ENCODE measurements at regions not wholly inside any gene's neighbourhood (a gene's known extent, or its start where the extent isn't known, plus 50 kb on each side); places are given as distances from the start of the nearest gene placed in this dataset.
"Not testable (repeated sequence)": the region's sequence is repeated elsewhere in the genome, so short reads cannot be mapped to it uniquely, and the experiment has no call there.

DNA sequence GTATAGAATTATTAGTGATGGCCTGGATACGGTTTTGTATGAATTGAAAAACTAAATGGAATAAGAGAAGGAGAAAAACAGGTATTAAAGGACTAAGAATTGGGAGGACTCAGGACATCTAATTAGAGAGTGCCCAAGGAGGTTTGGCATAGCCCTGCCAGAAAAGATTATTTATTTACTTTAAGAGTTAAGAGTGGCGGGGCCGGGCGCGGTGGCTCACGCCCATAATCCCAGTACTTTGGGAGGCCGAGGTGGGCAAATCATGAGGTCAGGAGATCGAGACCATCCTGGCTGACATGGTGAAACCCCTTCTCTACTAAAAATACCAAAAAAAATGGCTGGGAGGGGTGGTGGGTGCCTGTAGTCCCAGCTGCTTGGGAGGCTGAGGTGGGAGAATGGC, 115.2 kb upstream of the KCNJ3 start:
- not testable (repeated sequence) for DNase-seq

DNA sequence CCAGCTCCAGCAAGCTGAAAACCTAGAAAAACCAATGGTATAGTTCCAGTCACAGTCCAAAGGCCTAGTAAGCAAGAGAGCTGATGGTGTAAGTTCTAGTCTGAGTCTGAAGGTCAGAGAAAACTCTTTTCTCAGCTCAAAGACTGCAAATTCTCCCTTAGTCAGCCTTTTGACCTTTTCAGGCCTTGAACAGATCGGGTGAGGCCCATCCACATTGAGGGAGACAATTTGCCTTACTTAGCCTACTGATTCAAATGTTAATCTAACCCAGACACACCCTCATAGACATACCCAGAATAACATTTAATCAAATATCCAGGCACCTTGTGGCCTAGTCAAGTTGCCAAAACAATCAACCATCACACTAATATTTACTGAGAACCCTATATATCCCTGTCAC, 110.8 kb upstream of the KCNJ3 start:
- DNase-seq, result no peak

DNA sequence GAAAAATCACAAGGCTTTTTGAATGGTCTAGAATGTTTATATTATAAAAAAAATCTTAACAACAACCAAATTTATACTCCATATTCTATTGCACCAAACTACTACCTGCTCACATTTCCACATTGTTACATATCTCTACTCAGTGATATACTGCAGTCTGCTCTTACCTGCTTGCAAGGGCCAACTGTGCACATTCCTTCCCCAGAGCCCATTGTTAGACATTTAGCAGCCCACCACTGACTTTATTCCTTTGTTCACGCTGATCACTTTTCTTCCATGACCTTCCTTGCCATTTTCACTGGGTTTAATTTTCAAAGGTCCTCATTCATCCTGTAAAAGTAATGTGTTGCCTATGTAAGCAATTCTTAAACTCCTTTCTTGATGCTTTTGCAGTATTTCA, 109.7 kb upstream of the KCNJ3 start:
- no peak for DNase-seq

DNA sequence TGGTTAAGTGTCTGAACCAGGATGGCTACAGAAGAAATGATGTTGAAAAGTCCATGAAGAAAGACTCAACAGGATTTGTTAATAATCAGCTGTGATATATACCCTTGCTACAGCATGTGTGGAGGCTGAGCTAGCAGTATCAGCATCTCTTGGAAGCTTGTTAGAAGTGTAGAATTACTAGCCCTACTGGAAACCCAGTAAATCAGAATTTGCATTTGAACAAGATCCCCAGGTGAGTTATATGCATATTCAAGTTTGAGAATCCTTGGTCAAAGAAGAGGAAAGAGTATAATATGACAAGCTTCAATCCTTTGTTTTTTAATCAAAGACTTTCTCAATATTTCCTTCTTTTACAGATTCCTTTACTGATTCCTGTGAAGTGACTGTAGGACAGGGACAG, 109.0 kb upstream of the KCNJ3 start:
- no peak for DNase-seq

DNA sequence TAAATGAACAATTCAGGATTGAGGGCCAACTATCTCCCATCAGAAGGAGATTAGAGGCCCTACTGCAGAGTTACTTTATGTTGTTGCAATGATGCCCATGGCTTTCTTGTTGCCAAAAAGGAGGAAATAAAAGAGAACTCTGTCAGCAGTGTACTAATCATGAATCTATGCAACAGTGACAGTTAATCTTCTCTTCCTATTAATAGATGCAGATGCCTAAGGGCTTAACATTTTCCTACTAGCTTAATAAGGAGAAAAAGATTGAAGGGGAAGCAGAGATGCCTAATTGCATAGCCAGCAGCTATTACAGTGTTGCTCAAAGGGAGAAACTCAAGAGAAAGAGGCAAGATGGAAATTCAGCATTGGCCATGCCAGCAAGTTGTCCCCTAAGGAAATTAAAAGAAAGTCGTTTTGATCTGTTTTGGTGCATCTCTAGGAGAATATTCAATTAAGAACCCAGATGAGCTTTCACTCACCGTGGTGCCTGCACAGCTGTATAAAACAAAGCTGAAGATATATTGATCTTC, 107.1 kb upstream of the KCNJ3 start:
- DNase-seq, result peak; percentile 2

DNA sequence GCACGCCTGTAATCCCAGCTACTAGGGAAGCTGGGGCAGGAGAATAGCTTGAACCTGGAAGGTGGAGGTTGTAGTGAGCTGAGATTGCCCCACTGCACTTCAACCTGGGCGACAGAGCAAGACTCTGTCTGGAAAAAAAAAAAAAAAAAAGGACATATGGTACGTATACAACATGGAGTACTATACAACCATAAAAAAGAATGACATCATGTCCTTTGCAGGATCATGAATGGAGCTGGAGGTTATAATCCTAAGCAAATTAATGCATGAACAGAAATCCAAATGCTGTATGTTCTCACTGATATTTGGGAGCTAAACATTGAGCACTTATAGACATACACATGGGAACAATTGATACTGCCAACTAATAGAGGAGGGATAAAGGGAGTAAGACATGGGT, 99.3 kb upstream of the KCNJ3 start:
- DNase-seq, result no peak

DNA sequence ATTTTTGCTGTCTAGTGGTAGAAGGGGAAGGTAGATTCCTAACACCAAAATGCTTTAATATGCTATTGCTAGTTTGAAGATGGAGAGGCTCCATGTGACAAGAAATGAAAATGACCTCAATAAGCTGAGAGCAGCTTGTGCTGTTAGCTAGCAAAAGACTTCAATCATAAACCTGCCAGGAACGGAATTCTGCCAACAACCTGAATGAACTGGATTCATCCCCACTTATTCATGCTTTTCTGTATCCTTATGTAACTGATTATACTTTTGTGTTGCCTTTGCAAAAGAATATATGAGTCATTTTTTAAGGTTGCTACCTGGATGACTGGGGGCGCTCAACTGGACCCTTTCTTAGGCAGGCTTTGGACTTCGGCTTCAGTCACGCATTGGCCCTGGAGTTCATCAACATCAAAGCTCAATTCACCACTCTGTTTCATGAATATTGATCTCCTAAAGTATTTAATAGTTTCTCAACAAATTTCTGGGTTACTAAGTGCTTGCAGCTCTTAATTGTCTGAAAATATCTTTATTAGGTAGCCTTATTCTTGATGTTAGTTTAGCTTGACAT, 97.5 kb upstream of the KCNJ3 start:
- DNase-seq, result no peak

DNA sequence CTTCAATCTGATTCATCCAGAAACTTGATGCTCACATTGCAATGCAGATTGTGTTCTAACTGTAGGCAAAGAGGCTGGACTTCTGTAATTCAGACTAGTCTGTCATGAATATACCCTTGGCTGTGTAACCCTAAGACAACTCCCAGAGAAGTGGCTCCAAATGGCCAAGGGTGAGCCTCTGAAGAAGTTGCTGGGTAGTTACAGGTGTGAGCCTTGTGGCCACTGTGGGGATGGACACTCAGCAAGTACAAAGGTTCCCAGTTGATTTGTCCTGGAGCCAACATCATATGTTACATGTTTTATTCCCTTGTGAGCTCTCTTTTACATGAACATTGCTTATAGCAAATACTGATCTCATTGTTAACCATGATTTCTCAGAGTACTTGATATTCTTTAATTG, 94.8 kb upstream of the KCNJ3 start:
- no peak for DNase-seq

DNA sequence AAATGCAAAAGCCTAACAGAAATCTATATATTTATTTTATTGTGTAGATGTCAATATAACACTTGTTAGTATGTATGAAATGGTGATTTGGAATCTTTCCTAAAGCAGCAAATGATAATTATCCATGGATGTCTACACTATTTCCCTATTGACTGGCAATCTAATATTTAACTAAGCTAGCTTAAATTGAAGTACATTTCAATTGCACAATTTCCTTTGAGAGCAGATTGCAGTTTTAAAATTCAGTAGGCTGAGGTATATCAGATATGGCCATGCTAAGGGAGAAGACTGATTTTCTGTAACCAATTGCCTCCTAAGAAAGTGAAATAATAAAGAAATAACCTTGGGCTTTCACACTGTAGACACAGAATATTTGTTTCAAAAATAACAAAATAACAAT, 90.1 kb upstream of the KCNJ3 start:
- no peak for DNase-seq

DNA sequence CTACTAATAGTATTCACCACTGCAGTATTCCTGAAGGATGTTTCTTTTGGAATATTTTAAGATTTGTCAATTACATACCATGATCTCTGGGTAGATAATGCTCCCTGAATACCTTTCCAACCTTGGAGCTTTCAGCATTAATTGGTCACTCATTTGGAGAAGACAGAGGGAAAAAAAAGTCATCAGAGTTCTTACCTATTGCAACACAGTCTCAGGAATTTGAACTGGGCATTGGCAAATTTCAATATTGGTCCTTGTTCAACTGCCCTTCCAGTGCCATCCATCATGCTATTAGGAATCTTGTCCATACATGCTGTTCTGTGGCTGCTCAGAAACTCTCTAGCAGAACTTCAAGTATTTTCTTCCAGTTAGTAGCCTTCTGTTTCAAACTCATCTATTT, 83.6 kb upstream of the KCNJ3 start:
- DNase-seq, result no peak

DNA sequence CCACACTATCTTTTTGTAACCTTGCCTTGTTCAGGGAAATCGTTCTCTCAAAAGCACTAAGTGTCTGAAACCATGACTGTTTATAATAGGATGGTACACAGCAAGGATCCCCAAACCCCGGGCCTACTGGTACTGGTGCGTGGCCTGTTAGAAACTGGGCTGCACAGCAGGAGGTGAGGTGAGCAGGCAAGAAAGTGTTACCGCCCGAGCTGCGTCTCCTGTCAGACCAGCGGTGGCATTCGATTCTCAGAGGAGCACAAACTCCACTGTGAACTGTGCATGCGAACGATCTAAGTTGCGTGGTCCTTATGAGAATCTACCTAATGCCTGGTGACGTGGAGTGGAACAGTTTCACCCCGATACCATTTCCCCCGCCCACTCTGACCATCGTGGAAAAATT, 81.8 kb upstream of the KCNJ3 start:
- no peak for DNase-seq

DNA sequence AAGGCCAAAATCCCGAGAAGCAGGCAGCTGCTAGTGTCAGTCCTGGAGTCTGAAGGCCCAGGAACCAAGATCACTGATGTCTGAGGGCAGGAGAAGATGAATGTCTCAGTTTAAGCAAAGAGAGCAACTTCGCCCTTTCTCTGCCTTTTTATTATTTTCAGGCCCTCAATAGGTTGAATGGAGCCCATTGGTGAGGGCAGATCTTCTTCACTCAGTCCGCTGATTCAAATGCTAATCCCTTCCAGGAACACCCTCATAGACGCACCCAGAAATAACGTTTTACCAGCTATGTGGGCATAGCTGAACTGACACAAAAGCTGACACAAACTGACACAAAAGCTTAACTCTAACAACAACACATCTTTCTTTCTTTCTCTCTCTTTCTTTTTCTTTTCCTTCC, 78.0 kb upstream of the KCNJ3 start:
- DNase-seq, result no peak

DNA sequence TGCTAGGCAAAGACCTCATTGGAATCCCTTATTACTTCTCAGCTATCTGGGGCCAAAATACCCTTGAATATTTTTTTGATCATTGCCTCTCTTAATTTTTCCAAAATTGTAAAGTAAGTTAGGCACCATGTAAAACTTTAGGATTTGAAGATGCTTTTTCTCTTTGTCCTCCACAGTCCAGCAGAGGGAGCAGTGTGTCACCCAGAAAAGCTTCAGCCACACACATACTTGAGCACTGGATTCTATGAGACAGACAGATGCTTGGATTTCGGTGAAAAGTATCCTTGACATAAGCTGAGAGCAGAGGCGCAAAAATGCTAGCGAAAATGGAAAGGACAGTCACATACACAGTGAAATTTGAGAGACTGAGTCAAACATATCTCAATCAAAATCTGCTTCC, 74.7 kb upstream of the KCNJ3 start:
- peak; percentile 79 for DNase-seq

DNA sequence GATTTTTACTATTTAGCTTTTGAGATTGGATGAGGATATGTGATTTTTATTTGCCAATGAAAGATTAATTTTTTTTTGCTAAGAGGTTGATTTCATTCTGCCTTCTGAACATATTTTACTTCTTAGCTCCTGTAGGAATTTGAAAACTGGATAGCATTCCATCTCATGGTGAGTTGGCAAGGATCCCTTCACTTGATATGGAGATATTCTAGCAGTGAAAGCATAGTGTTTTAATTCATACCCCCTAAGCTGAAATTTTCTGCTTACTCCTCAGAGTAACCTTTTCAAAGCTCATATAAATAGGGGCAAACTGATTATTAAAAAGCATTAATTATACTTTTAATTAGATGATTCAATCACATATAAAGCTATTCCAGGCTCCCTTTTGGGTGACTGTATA, 61.0 kb upstream of the KCNJ3 start:
- no peak for DNase-seq

DNA sequence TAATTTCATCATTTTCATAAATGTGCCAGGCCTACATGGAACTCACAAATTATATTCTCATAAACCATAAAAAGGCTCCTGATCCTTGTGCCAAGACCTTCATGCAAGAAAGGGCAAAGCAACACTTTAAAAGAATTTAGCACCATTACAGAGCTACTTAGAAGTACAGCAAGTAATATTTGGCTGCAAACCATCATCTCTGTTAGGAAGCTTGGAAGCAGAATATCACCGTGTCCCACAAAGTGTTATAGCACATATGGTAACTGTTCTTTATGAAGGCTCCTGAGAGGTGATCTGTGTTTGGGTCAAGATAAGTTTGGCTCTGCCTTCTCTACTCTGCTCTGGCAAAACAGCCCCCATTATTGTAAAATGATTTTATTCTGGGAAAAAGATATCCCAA, 59.7 kb upstream of the KCNJ3 start:
- DNase-seq, result no peak

DNA sequence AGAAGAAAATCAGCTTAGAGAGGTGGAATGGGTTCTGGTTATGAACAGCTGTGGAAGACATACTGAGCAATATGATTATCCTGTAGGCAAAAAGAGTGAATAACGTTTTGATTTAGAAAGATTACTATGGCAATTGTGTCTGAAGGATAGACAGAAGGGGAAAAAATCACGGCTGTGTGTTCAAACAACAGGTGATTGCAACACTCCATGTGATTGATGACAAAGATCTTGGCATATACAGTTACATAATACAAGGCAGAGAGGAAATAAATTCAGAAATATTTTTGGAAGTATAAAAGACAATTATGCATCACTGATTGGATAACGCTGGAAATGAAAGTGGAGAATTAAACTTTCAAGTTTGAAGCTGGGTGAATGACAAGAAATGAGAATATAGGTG, 58.5 kb upstream of the KCNJ3 start:
- no peak for DNase-seq
